Spleen (tissue), 11 donors: ENCODE measurements at regions not wholly inside any gene's neighbourhood (a gene's known extent, or its start where the extent isn't known, plus 50 kb on each side); places are given as distances from the start of the nearest gene placed in this dataset.

ENCODE experiments used
- DNase-seq: peaks from one replicate; pipeline ENCODE4 v3.0.0-alpha.2; 2020
- H3K27ac ChIP-seq, 8 donors: fragments of 200-600 bp; sonication (generic) in 7 of 8; 1 replicate in 4 of 8; 2 replicates in 4 of 8; pipeline versions ENCODE4 v1.5.0 to v1.8.0; 2016 to 2021; ENCODE audit warnings: inconsistent platforms in 4 of 8, mild to moderate bottlenecking in 4 of 8, moderate library complexity in 1 of 8
- H3K27me3 ChIP-seq, 7 donors: fragments of 200-600 bp; sonication (generic) in 6 of 7; replicated peaks in 1 of 7; 1 replicate in 4 of 7; 2 replicates in 3 of 7; pipeline versions ENCODE4 v1.5.0 to v1.8.0; 2016 to 2021; ENCODE audit warnings: inconsistent platforms in 3 of 7, mild to moderate bottlenecking in 1 of 7
- H3K36me3 ChIP-seq, 6 donors: fragments of 200-600 bp; sonication (generic) in 5 of 6; 1 replicate in 4 of 6; 2 replicates in 2 of 6; pipeline versions ENCODE4 v1.5.0 to v1.8.0; 2016 to 2021; ENCODE audit warnings: inconsistent platforms in 2 of 6
- H3K4me1 ChIP-seq, 6 donors: fragments of 200-600 bp; sonication (generic) in 5 of 6; 1 replicate in 3 of 6; 2 replicates in 3 of 6; pipeline versions ENCODE4 v1.5.0 to v1.8.0; 2016 to 2021; ENCODE audit warnings: inconsistent platforms in 3 of 6
- H3K4me3 ChIP-seq, 8 donors: fragments of 200-600 bp; sonication (generic) in 7 of 8; 1 replicate in 4 of 8; 2 replicates in 4 of 8; pipeline versions ENCODE4 v1.5.0 to v1.8.0; 2016 to 2021; ENCODE audit warnings: inconsistent platforms in 4 of 8, mild to moderate bottlenecking in 4 of 8, moderate library complexity in 2 of 8
- H3K9me3 ChIP-seq, 8 donors: fragments of 200-600 bp; sonication (generic) in 7 of 8; 1 replicate in 4 of 8; 2 replicates in 4 of 8; pipeline versions ENCODE4 v1.5.0 to v1.8.0; 2016 to 2021; ENCODE audit warnings: inconsistent platforms in 4 of 8
- POLR2A ChIP-seq, 3 donors: fragments of 450-650 bp; IDR thresholded peaks; one replicate each; pipeline ENCODE4 v1.5.1; 2017; ENCODE audit warnings: antibody characterized with exemption in 3 of 3, mild to moderate bottlenecking in 1 of 3
- POLR2AphosphoS5 ChIP-seq, 3 donors: sonication (generic); formaldehyde crosslinking; IDR thresholded peaks; one replicate each; pipeline ENCODE4 v1.5.1; 2017; ENCODE audit warnings: antibody characterized with exemption in 3 of 3
- WGBS, 5 donors: extraction: QIAGEN DNeasy Blood & Tissue Kit in 3 of 5; methylation state at CpG; one replicate each; pipeline versions ENCODE4 v1.1.5 to v1.1.7; 2013 to 2018; 5-methylcytosine and 5-hydroxymethylcytosine counted together
- intact Hi-C: fragments of 100-400 bp; cut with DNase I; formaldehyde crosslinking; loops from one replicate; pipeline ENCODE4 v1.15.0; 2023; ENCODE audit warnings: low total_unique reads
- TF ChIP-seq, protein P1 (sequence below), 11 experiments: fragments of 200-600 bp in 7 of 11; fragments of 450-650 bp in 4 of 11; sonication (generic) in 4 of 11; IDR thresholded peaks in 8 of 11; conservative IDR thresholded peaks in 3 of 11; 1 replicate in 7 of 11; 2 replicates in 4 of 11; pipeline versions ENCODE4 v1.4.0 to v1.8.0; 2016 to 2021; ENCODE audit warnings: antibody characterized with exemption in 11 of 11, inconsistent platforms in 4 of 11, mild to moderate bottlenecking in 1 of 11
- donor health status: healthy with polysubstance abuse.
- donor health status: DM: no; HTN: no; CAD: no; lungs with moderate emphysema.
- donor health status: DM: no; HTN: no; CAD: no.
- donor health status: Bipolar disorder and iron deficiency.
- donor health status: healthy.
- donor health status: DM: no; HTN: no; CAD: no.
- donor health status: DM: yes; HTN: yes; CAD: no.

- Histone ChIP-seq H3K9me3 (peaks cover 0 to 10% (median 0%) of the 10 kb centered on the region in 8 donors), H3K4me1 (no peaks in the 10 kb centered on the region), H3K36me3 (no peaks in the 10 kb centered on the region), H3K27ac (no peak overlapping the region), H3K27me3 (no peaks in the 10 kb centered on the region), H3K4me3 (no peak overlapping the region)
- WGBS, 5 donors, result 65 to 80% (median 78%) methylated on average over 4 of the region's 4 CpGs
- intact Hi-C loops, result no loop called here
- no peak for DNase-seq
- TF ChIP-seq, protein P1, sequence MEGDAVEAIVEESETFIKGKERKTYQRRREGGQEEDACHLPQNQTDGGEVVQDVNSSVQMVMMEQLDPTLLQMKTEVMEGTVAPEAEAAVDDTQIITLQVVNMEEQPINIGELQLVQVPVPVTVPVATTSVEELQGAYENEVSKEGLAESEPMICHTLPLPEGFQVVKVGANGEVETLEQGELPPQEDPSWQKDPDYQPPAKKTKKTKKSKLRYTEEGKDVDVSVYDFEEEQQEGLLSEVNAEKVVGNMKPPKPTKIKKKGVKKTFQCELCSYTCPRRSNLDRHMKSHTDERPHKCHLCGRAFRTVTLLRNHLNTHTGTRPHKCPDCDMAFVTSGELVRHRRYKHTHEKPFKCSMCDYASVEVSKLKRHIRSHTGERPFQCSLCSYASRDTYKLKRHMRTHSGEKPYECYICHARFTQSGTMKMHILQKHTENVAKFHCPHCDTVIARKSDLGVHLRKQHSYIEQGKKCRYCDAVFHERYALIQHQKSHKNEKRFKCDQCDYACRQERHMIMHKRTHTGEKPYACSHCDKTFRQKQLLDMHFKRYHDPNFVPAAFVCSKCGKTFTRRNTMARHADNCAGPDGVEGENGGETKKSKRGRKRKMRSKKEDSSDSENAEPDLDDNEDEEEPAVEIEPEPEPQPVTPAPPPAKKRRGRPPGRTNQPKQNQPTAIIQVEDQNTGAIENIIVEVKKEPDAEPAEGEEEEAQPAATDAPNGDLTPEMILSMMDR (IDR thresholded peaks at IDR 0.05 in 8 of 11, conservative IDR thresholded peaks at IDR 0.05 in 3 of 11), result no peak
- TF ChIP-seq POLR2AphosphoS5 (IDR thresholded peaks at IDR 0.05) (no peak), POLR2A (IDR thresholded peaks at IDR 0.05) (no peak)
Observed at GRCh38 chr4:30456716-30457115, 263.5 kb upstream of the PCDH7 start.

DNA sequence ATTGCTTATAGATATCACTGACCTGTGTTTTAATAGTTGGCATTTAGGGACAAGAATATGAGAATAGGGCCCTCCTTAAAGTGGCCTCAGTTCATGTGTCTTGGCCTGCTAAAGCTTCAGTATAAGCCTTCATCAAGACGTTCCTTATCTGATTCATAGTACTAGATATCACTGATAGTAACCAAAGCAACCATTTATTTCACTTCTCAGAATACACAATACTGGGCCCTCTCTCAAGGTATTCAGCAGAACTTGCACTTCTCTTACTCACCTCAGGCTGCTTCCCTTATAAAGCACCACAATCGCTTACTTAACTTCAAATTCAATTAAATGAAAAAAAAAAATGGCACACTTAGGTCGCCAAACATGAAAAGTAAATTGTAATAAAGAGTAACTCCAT, 259.4 kb upstream of the PCDH7 start:
- TF ChIP-seq POLR2AphosphoS5 (IDR thresholded peaks at IDR 0.05), result no peak
- TF ChIP-seq POLR2A (IDR thresholded peaks at IDR 0.05), result no peak
- TF ChIP-seq, protein P1 (IDR thresholded peaks at IDR 0.05 in 8 of 11, conservative IDR thresholded peaks at IDR 0.05 in 3 of 11), result no peak
- WGBS, 5 donors, result 59 to 78% (median 60%) methylated on average over 3 of the region's 3 CpGs
- no peaks in the 10 kb centered on the region for H3K27me3 ChIP-seq
- DNase-seq, result no peak
- H3K36me3 ChIP-seq, result no peaks in the 10 kb centered on the region
- intact Hi-C loops, result no loop called here
- no peak overlapping the region for H3K27ac ChIP-seq
- H3K4me3 ChIP-seq, result no peak overlapping the region
- no peaks in the 10 kb centered on the region for H3K9me3 ChIP-seq
- no peaks in the 10 kb centered on the region for H3K4me1 ChIP-seq

DNA sequence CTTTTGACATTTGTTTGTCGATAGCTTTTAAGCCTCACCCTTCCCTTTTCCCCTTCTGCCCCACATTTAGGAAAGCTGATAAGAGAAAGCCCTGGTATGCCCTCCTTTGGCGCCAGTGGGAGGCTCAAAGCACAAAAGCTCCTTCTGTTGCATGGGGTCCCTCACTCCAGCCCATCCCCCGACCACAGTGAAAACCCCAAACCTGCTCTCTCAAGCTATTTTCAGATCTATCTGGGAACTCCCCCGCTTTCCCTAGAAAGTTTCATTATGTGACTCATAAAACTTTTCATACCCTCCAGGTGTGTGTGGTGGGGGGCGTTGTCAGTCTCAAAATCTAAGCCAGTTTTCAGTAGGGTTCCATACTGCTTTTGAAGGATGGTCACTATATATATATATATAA, 259.0 kb upstream of the PCDH7 start:
- no peaks in the 10 kb centered on the region for H3K9me3 ChIP-seq
- no peaks in the 10 kb centered on the region for H3K27me3 ChIP-seq
- TF ChIP-seq POLR2A (IDR thresholded peaks at IDR 0.05), result no peak
- TF ChIP-seq, protein P1 (IDR thresholded peaks at IDR 0.05 in 8 of 11, conservative IDR thresholded peaks at IDR 0.05 in 3 of 11), result no peak
- TF ChIP-seq POLR2AphosphoS5 (IDR thresholded peaks at IDR 0.05), result no peak
- H3K4me3 ChIP-seq, result no peak overlapping the region
- H3K36me3 ChIP-seq, result no peaks in the 10 kb centered on the region
- intact Hi-C loops, result no loop called here
- H3K4me1 ChIP-seq, result no peaks in the 10 kb centered on the region
- WGBS, 5 donors, result 67 to 79% (median 70%) methylated on average over 5 of the region's 5 CpGs
- no peak for DNase-seq
- no peak overlapping the region for H3K27ac ChIP-seq

DNA sequence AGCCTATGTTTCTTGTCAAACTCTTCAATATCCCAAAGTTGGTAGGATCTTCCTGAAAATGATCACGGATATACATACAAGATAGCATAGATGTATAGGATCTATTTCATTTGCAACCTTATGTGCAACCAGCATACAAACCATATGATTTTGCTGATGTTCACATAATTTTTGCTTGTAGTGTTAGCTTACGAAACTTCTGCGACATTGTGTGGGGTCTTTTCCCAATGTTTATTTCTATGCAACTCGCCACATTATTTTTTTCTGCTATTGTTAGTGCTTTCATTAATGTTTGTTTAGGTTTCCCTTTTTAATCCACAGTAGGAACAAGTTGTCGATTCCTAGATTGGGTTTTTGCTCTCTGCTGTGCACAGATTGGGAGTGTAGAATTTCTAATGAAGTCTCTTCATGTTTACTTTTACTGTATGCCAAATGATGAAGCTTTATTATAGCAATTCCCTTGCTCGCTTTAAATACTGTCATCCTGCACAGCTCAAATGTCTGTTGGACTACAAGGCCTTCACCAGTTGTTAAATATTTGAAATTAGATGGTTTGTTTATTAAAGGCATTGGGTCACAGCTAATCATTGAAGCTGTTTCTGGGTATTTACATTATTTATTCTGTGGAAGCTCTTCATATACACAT, 257.6 kb upstream of the PCDH7 start:
- Histone ChIP-seq H3K27me3 (no peaks in the 10 kb centered on the region), H3K36me3 (no peaks in the 10 kb centered on the region), H3K27ac (no peak overlapping the region), H3K9me3 (no peaks in the 10 kb centered on the region), H3K4me1 (no peaks in the 10 kb centered on the region), H3K4me3 (no peak overlapping the region)
- no peak for DNase-seq
- intact Hi-C loops, result no loop called here
- WGBS, 5 donors, result 82 to 92% (median 85%) methylated on average over 6 of the region's 6 CpGs
- no peak for TF ChIP-seq POLR2AphosphoS5 (IDR thresholded peaks at IDR 0.05)
- no peak for TF ChIP-seq POLR2A (IDR thresholded peaks at IDR 0.05)
- TF ChIP-seq, protein P1 (IDR thresholded peaks at IDR 0.05 in 8 of 11, conservative IDR thresholded peaks at IDR 0.05 in 3 of 11), result no peak
